HG03354 (cell line): ENCODE measurements at regions not wholly inside any gene's neighbourhood (a gene's known extent, or its start where the extent isn't known, plus 50 kb on each side); places are given as distances from the start of the nearest gene placed in this dataset.
"Not testable (repeated sequence)": the region's sequence is repeated elsewhere in the genome, so short reads cannot be mapped to it uniquely, and the experiment has no call there.

Experiments used
- ATAC-seq: cut with Tn5 transposase; IDR thresholded peaks from one replicate; pipeline ENCODE4 v1.9.1; 2021; ENCODE audit warnings: mild to moderate bottlenecking; ENCODE audit not compliant: unreplicated experiment, poor library complexity, severe bottlenecking

- no peak for ATAC-seq
These were observed 398.4 kb downstream of the RPS29 start for GRCh38 chr14:49187799-49188198.

- peak; percentile 99 for ATAC-seq
These were observed 412.3 kb downstream of the RPS29 start for GRCh38 chr14:49173765-49174373.

DNA sequence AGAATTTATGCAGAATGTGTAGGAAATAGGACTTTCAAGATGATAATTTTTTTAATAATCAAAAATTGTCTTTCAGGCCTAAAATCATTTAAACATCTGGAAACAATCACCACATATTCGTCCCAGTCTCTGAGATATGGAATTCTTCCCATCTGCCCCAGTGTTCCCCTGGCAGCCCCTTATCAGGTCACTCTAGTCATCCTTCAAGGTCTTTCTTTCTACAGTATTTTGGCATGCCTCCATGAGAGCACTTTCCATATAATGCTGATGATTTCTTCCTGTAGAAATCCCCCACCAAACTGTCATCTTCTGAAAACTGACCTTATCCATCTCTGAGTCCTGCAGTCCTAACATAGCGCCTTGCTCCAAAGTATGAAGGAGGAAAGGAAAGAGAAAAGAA, 422.1 kb downstream of the RPS29 start:
- no peak for ATAC-seq

- ATAC-seq = no peak
These were observed 425.2 kb downstream of the RPS29 start for GRCh38 chr14:49160983-49161382.

DNA sequence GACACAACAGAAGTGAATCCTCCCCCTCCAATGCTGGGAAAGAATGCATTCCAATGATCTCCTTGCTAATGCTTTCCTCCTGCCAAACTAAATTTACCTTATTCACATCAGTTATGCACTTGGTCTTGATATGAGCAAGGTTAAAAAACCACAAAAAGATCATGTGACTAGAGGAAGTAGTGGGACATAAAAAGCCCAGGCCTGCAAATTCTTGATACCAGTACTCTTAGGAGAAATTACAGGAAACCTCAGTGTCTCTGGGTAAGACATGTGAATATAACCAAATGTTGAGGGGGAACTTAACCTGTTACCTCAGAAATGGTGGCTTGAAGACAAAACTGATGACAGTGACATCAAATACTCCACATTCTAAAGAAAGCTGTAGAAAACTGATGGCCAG, 427.1 kb downstream of the RPS29 start:
- no peak for ATAC-seq

DNA sequence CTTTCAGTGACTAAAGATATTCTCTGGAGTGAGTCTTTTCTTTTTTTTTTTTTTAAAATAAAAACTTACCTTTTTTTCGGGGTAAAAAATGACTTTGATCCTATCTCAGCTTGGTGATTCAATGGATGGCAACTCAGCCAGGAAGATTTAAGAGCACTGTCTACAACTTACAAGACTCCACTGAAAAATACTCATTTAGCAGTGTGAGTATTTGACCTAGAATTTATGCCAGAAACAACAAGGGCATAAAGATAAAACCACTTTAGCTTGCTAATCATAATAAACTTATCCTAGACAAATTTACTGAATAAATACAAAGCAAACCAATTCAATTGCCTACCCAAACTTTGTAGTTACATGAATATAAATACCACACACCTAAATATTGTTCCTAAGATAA, 446.6 kb downstream of the RPS29 start:
- no peak for ATAC-seq

DNA sequence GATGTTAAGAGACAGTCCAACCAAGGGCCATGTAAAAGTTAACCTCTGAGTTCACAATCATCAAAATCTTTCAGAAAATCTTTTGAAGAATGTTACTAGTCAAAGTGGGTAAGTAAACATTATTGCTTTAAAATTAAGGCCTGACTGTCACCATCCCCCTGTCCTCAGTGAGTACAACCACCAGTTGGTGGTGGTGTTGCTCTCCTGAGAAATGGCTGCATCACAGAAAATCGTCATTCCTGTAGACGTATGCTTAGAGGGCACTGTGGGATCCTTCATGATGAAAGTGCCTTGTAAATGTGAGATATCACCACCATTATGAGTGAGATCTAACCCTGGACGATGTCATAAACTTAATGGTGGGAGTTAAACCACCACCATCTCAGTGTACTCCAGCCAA, 451.2 kb downstream of the RPS29 start:
- ATAC-seq = no peak

- no peak for ATAC-seq
These were observed 464.9 kb downstream of the RPS29 start for GRCh38 chr14:49121246-49121645.

GRCh38 chr14:49114161-49114893, 471.9 kb downstream of the RPS29 start:
- no peak for ATAC-seq

- ATAC-seq = no peak
These were observed 479.2 kb downstream of the RPS29 start for GRCh38 chr14:49106741-49107667.

DNA sequence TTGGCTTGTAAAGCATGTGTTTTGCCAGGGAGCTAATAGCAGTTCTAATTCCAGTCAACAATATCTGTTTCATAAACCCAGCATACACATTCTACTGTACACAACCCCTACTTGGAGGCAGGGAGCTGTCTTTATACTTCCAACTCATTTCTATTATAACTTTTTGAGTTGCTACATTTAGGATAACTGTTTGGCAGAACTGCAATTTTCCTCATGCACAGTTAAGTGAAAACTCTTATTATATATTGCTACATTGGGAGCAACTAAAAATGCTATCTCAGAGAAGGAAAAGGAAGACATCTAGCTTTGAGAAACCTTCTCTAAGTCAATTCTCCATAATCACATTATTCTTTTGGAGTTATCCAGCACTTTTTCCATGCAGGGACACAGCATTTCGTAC, 480.2 kb downstream of the RPS29 start:
- ATAC-seq = no peak

DNA sequence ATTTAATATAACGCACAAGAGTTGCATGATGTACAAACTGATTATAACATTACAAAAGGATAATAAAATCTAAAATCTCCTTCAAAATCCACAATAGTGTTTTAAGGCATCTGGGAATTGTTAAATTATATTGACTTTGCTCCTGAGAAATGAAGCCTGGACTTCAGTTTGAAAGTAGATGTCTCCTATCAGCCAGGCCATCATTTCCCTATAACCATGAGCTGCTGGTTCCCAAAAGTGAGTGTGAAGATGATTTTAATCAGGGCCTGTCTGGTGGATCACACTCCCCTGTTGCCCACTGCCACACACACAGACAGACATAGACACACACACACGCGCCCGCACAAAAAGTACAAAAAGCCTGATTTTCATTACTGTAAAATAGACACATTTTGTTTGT, 480.7 kb downstream of the RPS29 start:
- no peak for ATAC-seq

DNA sequence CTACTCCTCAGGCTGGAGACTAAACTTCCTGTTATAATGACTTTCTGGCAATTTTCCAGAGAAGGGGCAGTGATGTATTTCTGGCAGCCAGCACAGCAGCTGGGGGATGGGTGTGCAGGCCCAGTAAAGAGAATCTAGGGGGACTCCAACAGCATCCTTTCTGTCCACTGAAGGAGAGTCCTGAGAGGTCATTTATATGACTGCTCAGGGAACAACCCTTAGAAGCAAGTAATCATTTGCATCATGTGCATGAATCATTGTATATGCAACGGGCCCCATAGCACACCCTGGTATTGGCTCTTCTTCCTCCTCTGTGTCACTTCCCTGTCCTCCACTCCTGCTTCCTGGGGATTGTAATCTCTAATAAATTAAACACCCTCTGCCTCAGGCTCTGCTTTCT, 493.8 kb downstream of the RPS29 start:
- ATAC-seq = no peak

DNA sequence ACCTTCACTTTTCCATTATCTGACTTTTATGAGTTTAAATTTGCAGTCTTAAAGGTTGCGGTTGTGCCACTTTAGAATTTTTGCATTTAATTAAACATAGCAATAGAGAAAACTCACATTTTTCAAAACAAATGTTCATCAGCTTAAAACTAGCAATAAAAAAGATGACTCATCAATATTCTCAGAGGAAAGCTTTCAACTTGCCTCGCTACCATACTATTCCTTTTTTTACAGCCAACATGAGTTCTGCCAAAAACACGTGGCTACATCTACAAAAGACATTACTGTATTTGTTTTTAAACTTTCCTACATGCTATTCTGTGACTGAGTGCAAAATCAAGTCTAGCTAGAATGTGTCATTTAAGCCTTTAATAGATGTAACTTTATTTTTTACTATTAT, 497.1 kb downstream of the RPS29 start:
- no peak for ATAC-seq

GRCh38 chr14:49073292-49073691, 512.9 kb downstream of the RPS29 start:
- not testable (repeated sequence) for ATAC-seq

DNA sequence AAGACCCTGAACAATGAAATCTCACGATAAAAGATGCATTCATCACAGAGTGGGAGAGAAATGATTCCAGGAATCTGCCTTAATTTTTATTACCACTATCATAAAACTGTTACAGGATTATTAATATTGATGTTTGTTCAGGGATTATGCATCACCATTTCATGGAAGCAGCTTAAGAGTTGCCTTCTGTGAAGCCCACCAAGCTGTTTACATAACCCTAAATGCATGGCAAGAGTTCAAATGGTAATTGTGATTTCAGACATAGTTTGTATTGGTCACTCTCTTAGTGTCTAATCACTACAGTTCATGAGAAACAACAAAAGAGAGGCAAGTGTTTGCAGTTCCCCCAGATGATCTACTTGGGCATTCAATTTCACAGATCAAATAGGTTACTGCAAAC, 527.7 kb downstream of the RPS29 start:
- ATAC-seq = no peak

GRCh38 chr14:49057838-49058510, 528.2 kb downstream of the RPS29 start:
- no peak for ATAC-seq

GRCh38 chr14:49056021-49056420, 530.2 kb downstream of the RPS29 start:
- no peak for ATAC-seq

- no peak for ATAC-seq
These were observed 533.7 kb downstream of the RPS29 start for GRCh38 chr14:49052521-49052920.
